HG02759 (cell line): ENCODE measurements at regions not wholly inside any gene's neighbourhood (a gene's known extent, or its start where the extent isn't known, plus 50 kb on each side); places are given as distances from the start of the nearest gene placed in this dataset.

Source experiments
- ATAC-seq: cut with Tn5 transposase; IDR thresholded peaks from one replicate; pipeline ENCODE4 v1.9.1; 2021; ENCODE audit warnings: mild to moderate bottlenecking, moderate library complexity; ENCODE audit not compliant: unreplicated experiment

GRCh38 chrX:129188231-129188630 is 335.1 kb downstream of the SMARCA1 start:
- ATAC-seq, result no peak

GRCh38 chrX:129176710-129177109 is 346.6 kb downstream of the SMARCA1 start:
- no peak for ATAC-seq

GRCh38 chrX:129161108-129161507 is 362.2 kb downstream of the SMARCA1 start:
- ATAC-seq, result no peak

GRCh38 chrX:129158505-129158904 is 364.8 kb downstream of the SMARCA1 start:
- no peak for ATAC-seq

DNA sequence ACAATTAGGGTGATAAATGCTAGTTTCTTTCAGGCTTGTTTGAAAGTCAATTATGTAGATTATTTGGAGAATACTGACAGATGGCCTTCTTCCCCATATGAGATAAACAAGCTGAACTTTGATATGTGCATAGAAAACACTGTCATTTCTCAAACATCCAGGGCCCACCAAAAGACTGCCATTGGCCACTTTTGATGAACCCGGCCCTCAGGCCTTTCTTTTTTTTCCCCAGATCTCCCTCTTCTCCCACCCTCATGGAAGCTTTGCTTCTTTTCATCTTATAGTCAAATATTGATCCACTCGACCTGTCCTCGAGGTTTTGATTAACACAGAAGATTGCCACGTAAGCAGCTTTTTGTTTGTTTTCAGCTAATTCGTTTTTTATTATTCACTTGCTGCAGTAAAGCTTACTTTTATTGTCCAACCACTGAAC is 377.4 kb downstream of the SMARCA1 start:
- no peak for ATAC-seq

DNA sequence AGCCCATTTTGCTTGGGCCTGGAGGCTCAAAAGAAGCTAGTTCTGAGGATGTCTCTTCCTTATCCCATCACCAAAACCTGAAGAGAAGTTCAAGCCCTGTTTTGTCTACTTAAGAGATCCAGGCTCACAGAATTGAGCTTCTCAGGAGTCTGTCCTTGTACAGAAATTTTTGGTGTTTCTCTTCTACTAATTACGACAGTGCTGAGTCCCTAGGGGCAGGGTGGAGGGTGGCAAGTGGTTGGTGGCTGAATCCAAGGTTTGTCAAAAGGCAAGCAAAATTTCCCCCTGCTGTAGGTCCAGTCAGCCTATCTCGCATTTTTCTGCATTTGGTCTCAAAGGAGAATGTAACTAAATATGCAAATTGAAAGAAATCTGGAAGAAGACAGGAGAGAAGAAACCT is 377.9 kb downstream of the SMARCA1 start:
- ATAC-seq, result no peak

GRCh38 chrX:129144172-129145038 is 378.9 kb downstream of the SMARCA1 start:
- ATAC-seq, result no peak

DNA sequence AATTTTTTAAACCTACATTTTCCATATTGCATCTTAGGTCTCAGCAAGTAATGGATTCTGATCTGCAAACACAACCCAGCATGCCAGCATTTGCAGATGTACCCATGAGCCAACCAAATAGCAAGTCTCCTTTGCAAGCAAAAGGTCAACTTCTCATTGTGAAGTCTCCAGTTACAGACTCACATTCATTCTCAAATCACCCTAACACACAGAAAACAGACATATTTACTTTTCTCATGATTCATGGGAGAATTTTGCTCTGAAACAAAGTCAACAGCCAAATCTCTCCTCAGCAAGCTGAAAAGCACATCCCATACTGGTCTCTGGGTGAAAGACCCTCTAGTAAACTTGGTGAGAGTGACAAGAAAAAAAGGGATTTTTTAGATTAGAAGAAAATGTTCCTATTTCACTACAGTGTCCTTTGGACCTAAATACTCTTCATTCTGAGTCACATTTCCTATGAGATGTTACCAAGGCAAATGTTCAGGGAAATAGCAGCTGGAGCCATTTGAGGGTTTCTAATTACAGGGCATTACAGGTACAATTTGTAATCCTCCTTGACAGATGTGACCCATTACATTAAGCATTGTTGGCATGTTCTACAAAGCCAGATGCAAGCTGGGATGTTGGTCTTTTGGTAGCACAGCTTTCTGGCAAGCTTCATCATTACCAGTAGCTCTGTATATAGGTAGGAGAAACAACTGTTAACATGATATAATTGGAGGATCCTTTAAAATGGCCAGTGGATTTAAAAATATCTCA is 383.3 kb downstream of the SMARCA1 start:
- no peak for ATAC-seq

GRCh38 chrX:129125122-129125914 is 398.0 kb downstream of the SMARCA1 start:
- ATAC-seq, result no peak

GRCh38 chrX:129123795-129124194 is 399.5 kb downstream of the SMARCA1 start:
- ATAC-seq, result no peak

- ATAC-seq, result no peak
These were observed 406.4 kb downstream of the SMARCA1 start for GRCh38 chrX:129116676-129117470.

DNA sequence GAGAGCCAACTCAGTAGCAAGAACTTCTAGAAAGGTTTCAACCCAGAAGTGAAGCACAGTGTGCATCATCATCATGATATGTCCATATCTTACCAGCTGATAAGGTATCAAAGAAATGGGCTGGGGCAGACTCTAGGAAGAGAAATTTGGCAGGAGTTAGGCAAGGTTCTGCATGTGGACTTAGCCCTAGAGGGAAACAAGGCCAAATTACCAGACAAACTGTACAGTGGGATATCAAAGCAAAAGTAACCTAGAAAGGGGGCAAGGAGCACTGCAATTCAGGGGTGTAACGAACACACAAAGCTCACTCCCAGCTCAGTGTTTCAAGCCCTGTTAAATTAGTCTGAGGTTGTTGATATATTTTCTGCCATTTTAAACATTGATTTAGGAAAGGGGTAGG is 407.4 kb downstream of the SMARCA1 start:
- no peak for ATAC-seq

GRCh38 chrX:129115104-129115503 is 408.2 kb downstream of the SMARCA1 start:
- peak; percentile 82 for ATAC-seq

DNA sequence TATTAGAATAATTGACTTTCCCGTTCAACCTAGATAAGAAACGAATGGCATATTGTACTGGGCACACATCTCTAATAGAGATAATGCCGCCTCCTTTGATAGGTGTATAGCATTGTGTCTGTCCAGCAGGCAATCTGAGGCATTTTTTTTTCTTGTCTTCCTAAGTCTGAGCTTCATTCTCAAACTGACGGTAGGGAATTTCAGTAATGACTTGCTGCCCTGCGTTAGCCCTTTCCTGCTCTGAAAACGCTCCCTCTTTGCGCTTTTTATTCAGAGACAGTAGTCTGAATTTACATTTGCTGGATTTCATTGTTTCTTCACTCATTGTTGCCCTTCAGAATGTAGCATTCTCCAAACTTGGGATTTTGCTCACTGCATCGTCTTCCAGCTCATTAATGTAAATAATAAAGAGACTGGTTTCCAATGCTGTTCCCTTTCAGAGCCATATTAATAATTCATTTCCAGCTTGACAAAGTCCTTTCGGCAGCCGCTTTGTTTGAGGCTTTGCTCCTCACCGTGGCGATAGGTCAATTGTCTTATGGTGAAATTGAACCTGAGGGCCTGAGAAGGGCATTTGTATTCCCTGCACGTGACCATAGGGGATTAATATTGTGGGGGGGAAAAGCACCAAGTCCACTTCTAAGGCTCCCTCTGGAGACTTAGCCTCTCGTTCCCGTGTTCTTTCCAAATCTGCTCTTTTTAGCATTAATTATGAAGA is 412.1 kb downstream of the SMARCA1 start:
- ATAC-seq, result no peak

- no peak for ATAC-seq
These were observed 414.4 kb downstream of the SMARCA1 start for GRCh38 chrX:129108936-129109335.

GRCh38 chrX:129099207-129099606 is 424.1 kb downstream of the SMARCA1 start:
- no peak for ATAC-seq

DNA sequence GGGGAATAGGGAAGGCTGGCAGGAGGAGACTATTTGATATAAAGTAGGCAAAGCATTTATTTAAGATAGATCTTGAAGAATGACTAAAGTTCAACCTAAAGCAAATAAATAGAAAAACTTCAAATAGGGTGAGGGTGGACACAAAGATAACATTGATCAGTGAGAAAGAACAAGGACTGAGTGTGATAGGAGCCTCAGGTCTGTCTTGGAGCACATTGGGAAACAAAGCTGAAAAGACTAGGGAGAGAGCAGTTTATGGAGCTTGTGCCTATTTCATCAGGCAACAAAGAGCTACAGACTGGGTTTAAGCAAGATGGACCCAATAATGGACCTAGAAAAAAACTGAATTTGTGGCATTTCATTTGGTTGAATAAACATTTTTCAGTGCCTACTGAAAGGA is 425.6 kb downstream of the SMARCA1 start:
- ATAC-seq, result no peak

GRCh38 chrX:129093706-129094105 is 429.6 kb downstream of the SMARCA1 start:
- no peak for ATAC-seq

DNA sequence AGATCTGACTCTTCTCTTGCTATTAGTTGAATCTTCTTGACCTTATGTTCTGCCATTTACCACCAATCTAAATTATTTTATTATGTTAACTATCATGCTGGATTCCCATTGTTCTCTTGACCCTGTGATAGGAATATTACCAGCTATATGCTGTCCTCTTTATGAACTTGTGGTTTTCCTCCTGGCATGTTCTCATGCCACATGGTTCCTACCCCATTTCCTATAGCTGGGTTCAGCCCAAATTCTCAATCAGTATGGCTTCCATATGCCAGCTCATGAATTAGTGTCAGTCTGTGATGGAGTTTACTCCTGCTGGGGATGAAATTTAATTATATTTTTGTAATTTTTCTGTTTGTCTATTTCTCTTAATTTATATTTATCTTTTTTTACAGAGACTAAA is 430.5 kb downstream of the SMARCA1 start:
- no peak for ATAC-seq

- no peak for ATAC-seq
These were observed 431.0 kb downstream of the SMARCA1 start for GRCh38 chrX:129092242-129092641.
